Psoas muscle (tissue), 7 donors: ENCODE measurements at regions not wholly inside any gene's neighbourhood (a gene's known extent, or its start where the extent isn't known, plus 50 kb on each side); places are given as distances from the start of the nearest gene placed in this dataset.

ENCODE experiments used
- ATAC-seq, 4 donors: fragments of 200-7000 bp; cut with Tn5 transposase; one replicate each; pipeline ENCODE4 v1.9.1; 2020; ENCODE audit warnings: moderate library complexity in 3 of 4, mild to moderate bottlenecking in 2 of 4
- DNase-seq, 2 donors: peaks; one replicate each; pipeline ENCODE4 v3.0.0-alpha.2; 2020
- H3K27ac ChIP-seq: fragments of 200-600 bp; one replicate; pipeline ENCODE4 v1.8.0; 2022
- H3K27me3 ChIP-seq, 3 donors: fragments of 200-600 bp in 1 of 3; one replicate each; pipeline versions ENCODE4 v1.6.1 to v1.8.0; 2013 to 2022; ENCODE audit warnings: low read length in 2 of 3, mild to moderate bottlenecking in 2 of 3, moderate library complexity in 1 of 3; ENCODE audit not compliant: insufficient read depth in 3 of 3
- H3K36me3 ChIP-seq, 2 donors: fragments of 200-600 bp in 1 of 2; one replicate each; pipeline versions ENCODE4 v1.6.1 to v1.8.0; 2013 to 2022; ENCODE audit warnings: low read depth in 1 of 2, mild to moderate bottlenecking in 1 of 2, moderate library complexity in 1 of 2; ENCODE audit not compliant: insufficient read depth in 1 of 2
- H3K4me1 ChIP-seq: fragments of 200-600 bp; one replicate; pipeline ENCODE4 v1.8.0; 2022
- H3K4me3 ChIP-seq: fragments of 200-600 bp; one replicate; pipeline ENCODE4 v1.8.0; 2022; ENCODE audit warnings: mild to moderate bottlenecking
- H3K9me3 ChIP-seq: fragments of 200-600 bp; one replicate; pipeline ENCODE4 v1.8.0; 2022
- WGBS, 3 donors: extraction: QIAGEN DNeasy Blood & Tissue Kit; methylation state at CpG; one replicate each; pipeline versions ENCODE4 v1.1.6 to v1.1.7; 2013; 5-methylcytosine and 5-hydroxymethylcytosine counted together
- intact Hi-C, 2 donors: fragments of 100-400 bp; cut with DNase I; formaldehyde crosslinking; loops; one replicate each; pipeline versions ENCODE4 v1.11.0 to v1.14.2; 2022
- TF ChIP-seq, protein P1 (sequence below): fragments of 200-600 bp; IDR thresholded peaks from one replicate; pipeline ENCODE4 v1.8.0; 2022; ENCODE audit warnings: antibody characterized with exemption
- donor health status: healthy with polysubstance abuse.
- donor health status: DM: no; HTN: no; CAD: no; lungs with moderate emphysema.
- donor health status: Bipolar disorder and iron deficiency.
- donor health status: healthy.
- donor health status: DM: yes; HTN: yes; CAD: no.
- donor health status: DM: no; HTN: no; CAD: no.
- donor health status: DM: yes; HTN: yes; CAD: no.

GRCh38 chr1:71154429-71154828, 73.6 kb upstream of the ZRANB2 start:
- Histone ChIP-seq H3K27ac (no peak overlapping the region), H3K4me1 (no peaks in the 10 kb centered on the region), H3K4me3 (no peak overlapping the region), H3K9me3 (peaks cover 2% of the 10 kb centered on the region), H3K36me3 (no peaks in the 10 kb centered on the region), H3K27me3 (no peaks in the 10 kb centered on the region)
- WGBS, 3 donors = 92 to 97% (median 92%) methylated on average over 3 of the region's 3 CpGs
- no peak for ATAC-seq
- TF ChIP-seq, protein P1, sequence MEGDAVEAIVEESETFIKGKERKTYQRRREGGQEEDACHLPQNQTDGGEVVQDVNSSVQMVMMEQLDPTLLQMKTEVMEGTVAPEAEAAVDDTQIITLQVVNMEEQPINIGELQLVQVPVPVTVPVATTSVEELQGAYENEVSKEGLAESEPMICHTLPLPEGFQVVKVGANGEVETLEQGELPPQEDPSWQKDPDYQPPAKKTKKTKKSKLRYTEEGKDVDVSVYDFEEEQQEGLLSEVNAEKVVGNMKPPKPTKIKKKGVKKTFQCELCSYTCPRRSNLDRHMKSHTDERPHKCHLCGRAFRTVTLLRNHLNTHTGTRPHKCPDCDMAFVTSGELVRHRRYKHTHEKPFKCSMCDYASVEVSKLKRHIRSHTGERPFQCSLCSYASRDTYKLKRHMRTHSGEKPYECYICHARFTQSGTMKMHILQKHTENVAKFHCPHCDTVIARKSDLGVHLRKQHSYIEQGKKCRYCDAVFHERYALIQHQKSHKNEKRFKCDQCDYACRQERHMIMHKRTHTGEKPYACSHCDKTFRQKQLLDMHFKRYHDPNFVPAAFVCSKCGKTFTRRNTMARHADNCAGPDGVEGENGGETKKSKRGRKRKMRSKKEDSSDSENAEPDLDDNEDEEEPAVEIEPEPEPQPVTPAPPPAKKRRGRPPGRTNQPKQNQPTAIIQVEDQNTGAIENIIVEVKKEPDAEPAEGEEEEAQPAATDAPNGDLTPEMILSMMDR = no peak
- intact Hi-C loops = no loop called here
- DNase-seq = no peak

DNA sequence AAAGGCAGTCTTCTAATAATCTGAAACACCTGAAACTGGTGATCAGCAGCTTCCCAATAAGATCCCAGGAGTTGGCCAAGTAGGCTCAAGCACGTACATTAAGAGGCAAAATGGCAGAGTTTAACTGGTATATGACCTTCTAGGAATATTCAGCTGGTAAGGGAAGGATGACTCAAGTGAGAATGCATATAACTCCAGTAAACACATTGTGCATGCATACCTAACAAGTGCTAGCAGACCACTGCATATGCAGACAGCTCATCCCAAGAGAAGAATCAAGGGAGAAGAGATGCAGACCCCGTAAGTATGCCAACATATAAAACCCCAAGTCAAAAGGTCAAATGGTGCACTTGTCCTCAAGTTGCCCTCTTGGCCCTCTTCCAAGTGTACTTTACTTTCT, 73.0 kb upstream of the ZRANB2 start:
- TF ChIP-seq, protein P1 = no peak
- intact Hi-C loops = no loop called here
- DNase-seq (no peak), ATAC-seq (no peak)
- Histone ChIP-seq H3K27ac (no peak overlapping the region), H3K9me3 (peaks cover 2% of the 10 kb centered on the region), H3K36me3 (no peaks in the 10 kb centered on the region), H3K4me1 (no peaks in the 10 kb centered on the region), H3K27me3 (no peaks in the 10 kb centered on the region), H3K4me3 (no peak overlapping the region)
- WGBS, 3 donors = 76 to 82% (median 79%) methylated on average over 2 of the region's 2 CpGs

DNA sequence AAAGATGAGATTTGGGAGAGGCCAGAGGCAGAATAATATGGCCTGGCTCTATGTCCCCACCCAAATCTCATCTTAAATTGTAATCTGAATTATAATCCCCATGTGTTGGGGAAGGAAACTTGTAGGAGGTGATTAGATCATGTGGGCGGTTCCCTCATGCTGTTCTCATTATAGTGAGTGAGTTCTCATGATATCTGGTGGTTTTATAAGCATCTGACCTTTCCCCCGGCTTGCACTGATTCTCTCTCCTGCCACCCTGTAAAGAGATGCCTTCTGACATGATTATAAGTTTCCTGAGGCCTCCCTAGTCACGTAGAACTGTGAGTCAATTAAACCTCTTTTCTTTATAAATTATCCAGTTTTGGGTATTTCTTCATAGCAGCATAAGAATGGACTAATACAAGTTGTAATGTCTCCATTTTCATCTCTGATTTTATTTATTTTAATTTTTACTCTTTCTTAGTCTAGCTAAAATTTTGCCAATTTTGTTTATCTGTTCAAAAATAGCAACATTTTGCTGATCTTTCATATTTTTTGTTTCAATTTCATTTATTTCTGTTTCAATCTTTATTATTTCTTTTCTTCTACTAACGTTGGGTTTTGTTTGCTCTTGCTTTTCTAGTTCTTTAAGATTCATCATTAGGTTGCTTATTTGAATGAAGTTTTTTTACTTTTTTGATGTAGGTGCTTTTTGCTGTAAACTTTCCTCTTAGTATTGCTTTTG, 67.0 kb upstream of the ZRANB2 start:
- intact Hi-C loops = no loop called here
- ATAC-seq (no peak), DNase-seq (no peak)
- WGBS, 3 donors = 68 to 71% (median 69%) methylated on average over 4 of the region's 4 CpGs
- no peak overlapping the region for H3K27ac ChIP-seq
- H3K36me3 ChIP-seq = no peaks in the 10 kb centered on the region
- peaks cover 2% of the 10 kb centered on the region for H3K9me3 ChIP-seq
- no peaks in the 10 kb centered on the region for H3K4me1 ChIP-seq
- H3K4me3 ChIP-seq = no peak overlapping the region
- H3K27me3 ChIP-seq = no peaks in the 10 kb centered on the region
- TF ChIP-seq, protein P1 = no peak

GRCh38 chr1:71135571-71135970, 54.7 kb upstream of the ZRANB2 start:
- H3K27me3 ChIP-seq = no peaks in the 10 kb centered on the region
- H3K36me3 ChIP-seq = no peaks in the 10 kb centered on the region
- H3K4me1 ChIP-seq = no peaks in the 10 kb centered on the region
- no peak for DNase-seq
- 71 to 74% (median 73%) methylated on average over 2 of the region's 2 CpGs for WGBS, 3 donors
- no peak overlapping the region for H3K4me3 ChIP-seq
- TF ChIP-seq, protein P1 = no peak
- ATAC-seq = no peak
- intact Hi-C loops = no loop called here
- H3K27ac ChIP-seq = no peak overlapping the region
- H3K9me3 ChIP-seq = peaks cover 32% of the 10 kb centered on the region
